Gastrocnemius medialis (tissue), 4 donors: ENCODE measurements at regions not wholly inside any gene's neighbourhood (a gene's known extent, or its start where the extent isn't known, plus 50 kb on each side); places are given as distances from the start of the nearest gene placed in this dataset.

ENCODE experiments used
- ATAC-seq, 2 donors: fragments of 150-250 bp; one replicate each; pipeline ENCODE4 v1.9.1; 2016
- DNase-seq, 2 donors: peaks; one replicate each; pipeline ENCODE4 v3.0.0-alpha.2; 2019
- H3K27ac ChIP-seq, 4 donors: fragments of 200-600 bp; sonication (generic); 1 replicate in 1 of 4; 2 replicates in 3 of 4; pipeline ENCODE4 v1.5.1; 2016 to 2018; ENCODE audit warnings: mild to moderate bottlenecking in 2 of 4, moderate library complexity in 1 of 4
- H3K27me3 ChIP-seq, 3 donors: fragments of 200-600 bp; sonication (generic) in 2 of 3; 1 replicate in 1 of 3; 2 replicates in 2 of 3; pipeline versions ENCODE4 v1.5.1 to v1.6.0; 2016 to 2019; ENCODE audit warnings: mild to moderate bottlenecking in 1 of 3, moderate library complexity in 1 of 3
- H3K36me3 ChIP-seq, 2 donors: fragments of 200-600 bp; sonication (generic) in 1 of 2; one replicate each; pipeline ENCODE4 v1.5.1; 2017 to 2018
- H3K4me1 ChIP-seq, 2 donors: fragments of 200-600 bp; sonication (generic) in 1 of 2; one replicate each; pipeline ENCODE4 v1.5.1; 2016 to 2017; ENCODE audit warnings: mild to moderate bottlenecking in 2 of 2
- H3K4me3 ChIP-seq, 4 donors: fragments of 200-600 bp; sonication (generic) in 3 of 4; 1 replicate in 1 of 4; 2 replicates in 3 of 4; pipeline ENCODE4 v1.5.1; 2016 to 2019; ENCODE audit warnings: mild to moderate bottlenecking in 2 of 4
- H3K9me3 ChIP-seq, 3 donors: fragments of 200-600 bp; sonication (generic) in 2 of 3; 1 replicate in 1 of 3; 2 replicates in 2 of 3; pipeline ENCODE4 v1.5.1; 2016 to 2019
- CTCF ChIP-seq, 5 experiments: fragments of 450-650 bp in 3 of 5; fragments of 200-600 bp in 2 of 5; sonication (generic) in 2 of 5; IDR thresholded peaks in 4 of 5; conservative IDR thresholded peaks in 1 of 5; 1 replicate in 4 of 5; 2 replicates in 1 of 5; pipeline ENCODE4 v1.5.1; 2016 to 2019; ENCODE audit warnings: antibody characterized with exemption in 5 of 5, mild to moderate bottlenecking in 3 of 5, moderate library complexity in 3 of 5
- POLR2A ChIP-seq, 2 donors: fragments of 450-650 bp; IDR thresholded peaks; one replicate each; pipeline ENCODE4 v1.6.1; 2017; ENCODE audit warnings: antibody characterized with exemption in 2 of 2, mild to moderate bottlenecking in 2 of 2, moderate library complexity in 2 of 2
- in situ Hi-C, 4 donors: fragments of 200-750 bp; cut with MboI; loops; one replicate each; pipeline versions ENCODE4 v1.15.0 to v1.8.0; 2017; ENCODE audit warnings: low sequenced_read_pairs in 4 of 4
- intact Hi-C: fragments of 100-400 bp; cut with DNase I; formaldehyde crosslinking; loops from one replicate; pipeline ENCODE4 v1.15.1; 2023; ENCODE audit warnings: low total_unique reads

- Histone ChIP-seq H3K27ac (no peak overlapping the region), H3K4me1 (no peaks in the 10 kb centered on the region), H3K27me3 (no peaks in the 10 kb centered on the region), H3K4me3 (no peak overlapping the region), H3K9me3 (no peaks in the 10 kb centered on the region), H3K36me3 (no peaks in the 10 kb centered on the region)
- TF ChIP-seq POLR2A (IDR thresholded peaks at IDR 0.05) (no peak), CTCF (IDR thresholded peaks at IDR 0.05 in 4 of 5, conservative IDR thresholded peaks at IDR 0.05 in 1 of 5) (no peak)
- DNase-seq (no peak), ATAC-seq (no peak)
- intact Hi-C loops (no loop called here), in situ Hi-C loops (no loop called here)
Measured at GRCh38 chr15:35168464-35168863, 83.4 kb upstream of the NANOGP8 start.

- Histone ChIP-seq H3K9me3 (no peaks in the 10 kb centered on the region), H3K36me3 (no peaks in the 10 kb centered on the region), H3K4me3 (no peak overlapping the region), H3K27ac (no peak overlapping the region), H3K27me3 (no peaks in the 10 kb centered on the region), H3K4me1 (no peaks in the 10 kb centered on the region)
- ATAC-seq (no peak), DNase-seq (no peak)
- intact Hi-C loops, result no loop called here
- TF ChIP-seq POLR2A (IDR thresholded peaks at IDR 0.05) (no peak), CTCF (IDR thresholded peaks at IDR 0.05 in 4 of 5, conservative IDR thresholded peaks at IDR 0.05 in 1 of 5) (no peak)
- in situ Hi-C loops, result no loop called here
Measured at GRCh38 chr15:35167675-35168074, 82.6 kb upstream of the NANOGP8 start.

- in situ Hi-C loops, result no loop called here
Measured at GRCh38 chr15:35166730-35167359, 81.8 kb upstream of the NANOGP8 start.

DNA sequence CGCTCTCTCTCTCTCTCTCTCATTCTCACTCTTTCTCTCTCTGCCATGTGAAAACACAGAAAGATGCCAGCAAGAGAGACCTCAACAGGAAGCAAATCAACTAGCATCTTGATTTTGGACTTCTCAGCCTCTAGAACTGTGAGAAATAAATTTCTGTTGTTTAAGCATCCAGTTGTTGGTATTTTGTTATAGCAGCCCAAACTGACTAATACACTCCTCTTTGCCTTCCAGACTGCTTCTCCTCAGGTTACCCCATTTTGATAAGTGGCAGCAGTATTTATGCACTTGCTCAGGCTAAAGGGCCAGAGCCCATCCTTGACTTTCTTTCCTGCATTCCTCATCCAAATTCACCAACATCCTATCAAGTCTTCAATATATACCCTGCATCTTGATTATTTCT lies 76.6 kb upstream of the NANOGP8 start:
- no peak overlapping the region for H3K27ac ChIP-seq
- TF ChIP-seq CTCF (IDR thresholded peaks at IDR 0.05 in 4 of 5, conservative IDR thresholded peaks at IDR 0.05 in 1 of 5) (no peak), POLR2A (IDR thresholded peaks at IDR 0.05) (no peak)
- no peak for ATAC-seq
- H3K4me3 ChIP-seq, result no peak overlapping the region
- DNase-seq, result no peak
- intact Hi-C loops (no loop called here), in situ Hi-C loops (no loop called here)
- H3K4me1 ChIP-seq, result no peaks in the 10 kb centered on the region
- no peaks in the 10 kb centered on the region for H3K27me3 ChIP-seq
- H3K36me3 ChIP-seq, result no peaks in the 10 kb centered on the region
- H3K9me3 ChIP-seq, result no peaks in the 10 kb centered on the region

More at GRCh38 chr15:35166730-35167359, 81.8 kb upstream of the NANOGP8 start:
- Histone ChIP-seq H3K4me3 (no peak overlapping the region), H3K36me3 (no peaks in the 10 kb centered on the region), H3K27me3 (no peaks in the 10 kb centered on the region), H3K27ac (no peak overlapping the region), H3K9me3 (no peaks in the 10 kb centered on the region), H3K4me1 (no peaks in the 10 kb centered on the region)
- TF ChIP-seq CTCF (IDR thresholded peaks at IDR 0.05 in 4 of 5, conservative IDR thresholded peaks at IDR 0.05 in 1 of 5) (no peak), POLR2A (IDR thresholded peaks at IDR 0.05) (no peak)
- ATAC-seq, result no peak
- DNase-seq, result no peak
- intact Hi-C loops, result no loop called here

- Histone ChIP-seq H3K4me1 (no peaks in the 10 kb centered on the region), H3K36me3 (no peaks in the 10 kb centered on the region), H3K9me3 (no peaks in the 10 kb centered on the region), H3K27ac (no peak overlapping the region), H3K4me3 (no peak overlapping the region), H3K27me3 (no peaks in the 10 kb centered on the region)
- ATAC-seq, result no peak
- DNase-seq, result no peak
- TF ChIP-seq POLR2A (IDR thresholded peaks at IDR 0.05), result no peak
- TF ChIP-seq CTCF (IDR thresholded peaks at IDR 0.05 in 4 of 5, conservative IDR thresholded peaks at IDR 0.05 in 1 of 5), result no peak
- in situ Hi-C loops (no loop called here), intact Hi-C loops (no loop called here)
Measured at GRCh38 chr15:35159170-35159569, 74.1 kb upstream of the NANOGP8 start.
